HL-60 (cell line): ENCODE measurements at regions not wholly inside any gene's neighbourhood (a gene's known extent, or its start where the extent isn't known, plus 50 kb on each side); places are given as distances from the start of the nearest gene placed in this dataset.

Experiments
- GABPA ChIP-seq: IDR thresholded peaks from 2 replicates; pipeline ENCODE4 v1.6.1; 2012; ENCODE audit warnings: low read depth
- POLR2AphosphoS5 ChIP-seq: IDR thresholded peaks from 2 replicates; pipeline ENCODE4 v1.6.1; 2012; ENCODE audit warnings: low read depth
- TF ChIP-seq, protein P1 (sequence below): IDR thresholded peaks from one replicate; pipeline ENCODE4 v1.5.1; 2011; ENCODE audit warnings: low read length, control low read depth, inconsistent platforms; ENCODE audit not compliant: insufficient read depth
- TF ChIP-seq, protein P2 (sequence below): IDR thresholded peaks from 2 replicates; pipeline ENCODE4 v1.6.1; 2012; ENCODE audit warnings: low read depth; ENCODE audit not compliant: insufficient replicate concordance

DNA sequence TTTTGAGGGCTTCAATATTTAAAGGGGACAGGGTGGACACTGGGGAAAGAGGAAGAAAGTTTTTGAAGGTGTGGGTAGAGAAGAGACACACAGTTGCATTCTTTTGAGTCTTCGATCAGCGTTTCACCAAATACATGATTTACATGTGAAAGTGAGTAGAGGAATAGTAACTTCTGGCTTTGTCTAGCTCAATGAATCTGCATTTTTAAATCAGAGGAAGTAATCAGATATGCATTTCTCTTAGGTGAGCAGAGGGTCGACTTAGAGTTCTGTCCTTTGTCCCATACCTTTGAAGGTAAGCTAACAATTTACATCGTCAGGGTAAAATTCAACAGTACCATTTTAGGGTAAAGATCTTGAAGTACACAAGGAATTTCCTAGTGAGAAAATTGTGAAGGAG is 406.4 kb upstream of the ZNF462 start:
- TF ChIP-seq, protein P1, sequence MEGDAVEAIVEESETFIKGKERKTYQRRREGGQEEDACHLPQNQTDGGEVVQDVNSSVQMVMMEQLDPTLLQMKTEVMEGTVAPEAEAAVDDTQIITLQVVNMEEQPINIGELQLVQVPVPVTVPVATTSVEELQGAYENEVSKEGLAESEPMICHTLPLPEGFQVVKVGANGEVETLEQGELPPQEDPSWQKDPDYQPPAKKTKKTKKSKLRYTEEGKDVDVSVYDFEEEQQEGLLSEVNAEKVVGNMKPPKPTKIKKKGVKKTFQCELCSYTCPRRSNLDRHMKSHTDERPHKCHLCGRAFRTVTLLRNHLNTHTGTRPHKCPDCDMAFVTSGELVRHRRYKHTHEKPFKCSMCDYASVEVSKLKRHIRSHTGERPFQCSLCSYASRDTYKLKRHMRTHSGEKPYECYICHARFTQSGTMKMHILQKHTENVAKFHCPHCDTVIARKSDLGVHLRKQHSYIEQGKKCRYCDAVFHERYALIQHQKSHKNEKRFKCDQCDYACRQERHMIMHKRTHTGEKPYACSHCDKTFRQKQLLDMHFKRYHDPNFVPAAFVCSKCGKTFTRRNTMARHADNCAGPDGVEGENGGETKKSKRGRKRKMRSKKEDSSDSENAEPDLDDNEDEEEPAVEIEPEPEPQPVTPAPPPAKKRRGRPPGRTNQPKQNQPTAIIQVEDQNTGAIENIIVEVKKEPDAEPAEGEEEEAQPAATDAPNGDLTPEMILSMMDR = no peak
- TF ChIP-seq GABPA = no peak
- TF ChIP-seq POLR2AphosphoS5 = no peak
- TF ChIP-seq, protein P2, sequence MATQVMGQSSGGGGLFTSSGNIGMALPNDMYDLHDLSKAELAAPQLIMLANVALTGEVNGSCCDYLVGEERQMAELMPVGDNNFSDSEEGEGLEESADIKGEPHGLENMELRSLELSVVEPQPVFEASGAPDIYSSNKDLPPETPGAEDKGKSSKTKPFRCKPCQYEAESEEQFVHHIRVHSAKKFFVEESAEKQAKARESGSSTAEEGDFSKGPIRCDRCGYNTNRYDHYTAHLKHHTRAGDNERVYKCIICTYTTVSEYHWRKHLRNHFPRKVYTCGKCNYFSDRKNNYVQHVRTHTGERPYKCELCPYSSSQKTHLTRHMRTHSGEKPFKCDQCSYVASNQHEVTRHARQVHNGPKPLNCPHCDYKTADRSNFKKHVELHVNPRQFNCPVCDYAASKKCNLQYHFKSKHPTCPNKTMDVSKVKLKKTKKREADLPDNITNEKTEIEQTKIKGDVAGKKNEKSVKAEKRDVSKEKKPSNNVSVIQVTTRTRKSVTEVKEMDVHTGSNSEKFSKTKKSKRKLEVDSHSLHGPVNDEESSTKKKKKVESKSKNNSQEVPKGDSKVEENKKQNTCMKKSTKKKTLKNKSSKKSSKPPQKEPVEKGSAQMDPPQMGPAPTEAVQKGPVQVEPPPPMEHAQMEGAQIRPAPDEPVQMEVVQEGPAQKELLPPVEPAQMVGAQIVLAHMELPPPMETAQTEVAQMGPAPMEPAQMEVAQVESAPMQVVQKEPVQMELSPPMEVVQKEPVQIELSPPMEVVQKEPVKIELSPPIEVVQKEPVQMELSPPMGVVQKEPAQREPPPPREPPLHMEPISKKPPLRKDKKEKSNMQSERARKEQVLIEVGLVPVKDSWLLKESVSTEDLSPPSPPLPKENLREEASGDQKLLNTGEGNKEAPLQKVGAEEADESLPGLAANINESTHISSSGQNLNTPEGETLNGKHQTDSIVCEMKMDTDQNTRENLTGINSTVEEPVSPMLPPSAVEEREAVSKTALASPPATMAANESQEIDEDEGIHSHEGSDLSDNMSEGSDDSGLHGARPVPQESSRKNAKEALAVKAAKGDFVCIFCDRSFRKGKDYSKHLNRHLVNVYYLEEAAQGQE = no peak
